Right cardiac atrium (tissue), 5 donors: ENCODE measurements at regions not wholly inside any gene's neighbourhood (a gene's known extent, or its start where the extent isn't known, plus 50 kb on each side); places are given as distances from the start of the nearest gene placed in this dataset.
"Not testable (repeated sequence)": the region's sequence is repeated elsewhere in the genome, so short reads cannot be mapped to it uniquely, and the experiment has no call there.

ENCODE experiments used
- ATAC-seq, 2 donors: fragments of 200-7000 bp; cut with Tn5 transposase; one replicate each; pipeline versions ENCODE4 v1.8.0 to v1.9.1; 2020; ENCODE audit warnings: moderate library complexity in 2 of 2, mild to moderate bottlenecking in 1 of 2
- DNase-seq, 3 donors: peaks; one replicate each; pipeline ENCODE4 v3.0.0-alpha.2; 2020
- H3K27ac ChIP-seq: one replicate; pipeline ENCODE4 v1.5.1; 2013; ENCODE audit warnings: mild to moderate bottlenecking, low read length, control low read depth, moderate library complexity
- H3K27me3 ChIP-seq: one replicate; pipeline ENCODE4 v1.6.1; 2013; ENCODE audit not compliant: control insufficient read depth, insufficient read depth
- H3K4me1 ChIP-seq: one replicate; pipeline ENCODE4 v1.6.1; 2013; ENCODE audit warnings: low read length; ENCODE audit not compliant: control insufficient read depth, insufficient read depth
- H3K4me3 ChIP-seq: one replicate; pipeline ENCODE4 v1.5.1; 2013; ENCODE audit warnings: low read length, control low read depth
- H3K9me3 ChIP-seq: one replicate; pipeline ENCODE4 v1.6.1; 2013; ENCODE audit warnings: low read length; ENCODE audit not compliant: control insufficient read depth
- WGBS: extraction: QIAGEN DNeasy Blood & Tissue Kit; methylation state at CpG from one replicate; pipeline ENCODE4 v1.1.7; 2013; 5-methylcytosine and 5-hydroxymethylcytosine counted together
- intact Hi-C, 4 donors: fragments of 100-400 bp; cut with DNase I; formaldehyde crosslinking; loops; one replicate each; pipeline versions ENCODE4 v1.11.0 to v1.14.0; 2022 to 2023
- donor health status: healthy with polysubstance abuse.
- donor health status: DM: no; HTN: yes; CAD: no.
- donor health status: DM: no; HTN: no; CAD: no.
- donor health status: DM: no; HTN: yes; CAD: no; lungs with severe emphysema.
- donor health status: DM: yes; HTN: yes; CAD: no.

- ATAC-seq (no peak), DNase-seq (no peak)
- WGBS: 76% methylated on average over 1 of the region's 1 CpG
- Histone ChIP-seq H3K4me3 (no peak overlapping the region), H3K4me1 (no peaks in the 10 kb centered on the region), H3K9me3 (no peaks in the 10 kb centered on the region), H3K27me3 (no peaks in the 10 kb centered on the region), H3K27ac (no peak overlapping the region)
- intact Hi-C loops: no loop called here
Observed at GRCh38 chr5:113761594-113761993, 248.1 kb downstream of the YTHDC2 start.

- Histone ChIP-seq H3K4me1 (no peaks in the 10 kb centered on the region), H3K27me3 (no peaks in the 10 kb centered on the region), H3K9me3 (no peaks in the 10 kb centered on the region), H3K27ac (no peak overlapping the region), H3K4me3 (no peak overlapping the region)
- intact Hi-C loops: no loop called here
- ATAC-seq (no peak), DNase-seq (no peak)
Observed at GRCh38 chr5:113764382-113764781, 250.9 kb downstream of the YTHDC2 start.

GRCh38 chr5:113766827-113767226 lies 253.3 kb downstream of the YTHDC2 start:
- ATAC-seq, H3K4me1 ChIP-seq, DNase-seq, H3K4me3 ChIP-seq, H3K27ac ChIP-seq, intact Hi-C loops, H3K9me3 ChIP-seq, H3K27me3 ChIP-seq: not testable (repeated sequence)
- 45% methylated on average over 2 of the region's 2 CpGs for WGBS

- ATAC-seq: no peak
- no peaks in the 10 kb centered on the region for H3K27me3 ChIP-seq
- 73% methylated on average over 3 of the region's 3 CpGs for WGBS
- H3K4me1 ChIP-seq: no peaks in the 10 kb centered on the region
- H3K27ac ChIP-seq: no peak overlapping the region
- intact Hi-C loops: no loop called here
- DNase-seq: no peak
- H3K9me3 ChIP-seq: no peaks in the 10 kb centered on the region
- no peak overlapping the region for H3K4me3 ChIP-seq
Observed at GRCh38 chr5:113770648-113771047, 257.2 kb downstream of the YTHDC2 start.

- H3K9me3 ChIP-seq: no peaks in the 10 kb centered on the region
- DNase-seq: no peak
- H3K4me3 ChIP-seq: no peak overlapping the region
- intact Hi-C loops: no loop called here
- no peak for ATAC-seq
- no peaks in the 10 kb centered on the region for H3K4me1 ChIP-seq
- H3K27me3 ChIP-seq: no peaks in the 10 kb centered on the region
- WGBS: 77% methylated on average over 2 of the region's 2 CpGs
- no peak overlapping the region for H3K27ac ChIP-seq
Observed at GRCh38 chr5:113771483-113771882, 258.0 kb downstream of the YTHDC2 start.

GRCh38 chr5:113776168-113776567 lies 262.7 kb downstream of the YTHDC2 start:
- Histone ChIP-seq H3K27ac (no peak overlapping the region), H3K27me3 (no peaks in the 10 kb centered on the region), H3K9me3 (no peaks in the 10 kb centered on the region), H3K4me3 (no peak overlapping the region), H3K4me1 (no peaks in the 10 kb centered on the region)
- intact Hi-C loops: no loop called here
- no peak for ATAC-seq
- no peak for DNase-seq
- WGBS: 88% methylated on average over 5 of the region's 5 CpGs

- DNase-seq (no peak), ATAC-seq (no peak)
- Histone ChIP-seq H3K27ac (no peak overlapping the region), H3K4me3 (no peak overlapping the region), H3K9me3 (no peaks in the 10 kb centered on the region), H3K4me1 (no peaks in the 10 kb centered on the region), H3K27me3 (no peaks in the 10 kb centered on the region)
- 56% methylated on average over 5 of the region's 5 CpGs for WGBS
- intact Hi-C loops: no loop called here
Observed at GRCh38 chr5:113776832-113777525, 263.5 kb downstream of the YTHDC2 start.

- Histone ChIP-seq H3K27ac (no peak overlapping the region), H3K27me3 (no peaks in the 10 kb centered on the region), H3K4me1 (no peaks in the 10 kb centered on the region), H3K4me3 (no peak overlapping the region), H3K9me3 (no peaks in the 10 kb centered on the region)
- DNase-seq (no peak), ATAC-seq (no peak)
- 83% methylated on average over 4 of the region's 4 CpGs for WGBS
- intact Hi-C loops: no loop called here
Observed at GRCh38 chr5:113778147-113778546, 264.7 kb downstream of the YTHDC2 start.

GRCh38 chr5:113788141-113788655 lies 274.7 kb downstream of the YTHDC2 start:
- intact Hi-C loops: no loop called here
- no peak overlapping the region for H3K4me3 ChIP-seq
- no peak for ATAC-seq
- H3K27ac ChIP-seq: no peak overlapping the region
- no peaks in the 10 kb centered on the region for H3K4me1 ChIP-seq
- H3K9me3 ChIP-seq: no peaks in the 10 kb centered on the region
- DNase-seq: no peak
- no peaks in the 10 kb centered on the region for H3K27me3 ChIP-seq
- 42% methylated on average over 5 of the region's 5 CpGs for WGBS

- 92% methylated on average over 3 of the region's 3 CpGs for WGBS
- ATAC-seq: no peak
- intact Hi-C loops: no loop called here
Observed at GRCh38 chr5:113789769-113790168, 276.3 kb downstream of the YTHDC2 start.

GRCh38 chr5:113792806-113793205 lies 279.3 kb downstream of the YTHDC2 start:
- ATAC-seq (no peak), DNase-seq (no peak)
- 76% methylated on average over 4 of the region's 4 CpGs for WGBS
- Histone ChIP-seq H3K9me3 (no peaks in the 10 kb centered on the region), H3K4me3 (no peak overlapping the region), H3K4me1 (no peaks in the 10 kb centered on the region), H3K27me3 (no peaks in the 10 kb centered on the region), H3K27ac (no peak overlapping the region)
- intact Hi-C loops: no loop called here

More at GRCh38 chr5:113789769-113790168, 276.3 kb downstream of the YTHDC2 start:
- Histone ChIP-seq H3K9me3 (no peaks in the 10 kb centered on the region), H3K27ac (no peak overlapping the region), H3K27me3 (no peaks in the 10 kb centered on the region), H3K4me3 (no peak overlapping the region), H3K4me1 (no peaks in the 10 kb centered on the region)
- no peak for DNase-seq

- Histone ChIP-seq H3K27me3 (no peaks in the 10 kb centered on the region), H3K9me3 (no peaks in the 10 kb centered on the region), H3K4me1 (no peaks in the 10 kb centered on the region), H3K4me3 (no peak overlapping the region), H3K27ac (no peak overlapping the region)
- DNase-seq: no peak
- 89% methylated on average over 1 of the region's 1 CpG for WGBS
- intact Hi-C loops: no loop called here
- ATAC-seq: no peak
Observed at GRCh38 chr5:113794981-113795380, 281.5 kb downstream of the YTHDC2 start.
